GM04504 (cell line): ENCODE measurements at regions not wholly inside any gene's neighbourhood (a gene's known extent, or its start where the extent isn't known, plus 50 kb on each side); places are given as distances from the start of the nearest gene placed in this dataset.
"Not testable (repeated sequence)": the region's sequence is repeated elsewhere in the genome, so short reads cannot be mapped to it uniquely, and the experiment has no call there.

Source experiments
- DNase-seq: peaks from one replicate; pipeline ENCODE4 v3.0.0-alpha.2; 2012; ENCODE audit warnings: low read depth

- no peak for DNase-seq
Measured at GRCh38 chr1:10867914-10868598, 71.6 kb upstream of the CASZ1 start.

DNA sequence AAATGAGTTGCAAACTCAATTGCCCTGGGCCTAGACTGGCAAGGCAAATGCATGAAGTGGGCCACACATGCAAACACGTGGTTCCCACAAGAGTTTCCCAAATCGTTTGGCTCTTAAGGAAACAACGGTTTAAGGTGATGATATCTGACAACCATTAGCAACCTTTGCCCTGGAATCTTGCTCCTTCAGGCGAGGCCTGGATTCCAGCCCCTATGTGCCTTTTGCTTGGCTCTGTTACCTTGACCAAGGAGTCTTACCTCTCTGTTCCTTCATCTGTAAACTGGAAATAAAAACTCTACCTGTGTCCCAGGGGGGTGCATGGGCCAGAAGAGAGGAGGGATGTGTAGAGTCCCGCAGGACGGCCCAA lies 72.1 kb upstream of the CASZ1 start:
- no peak for DNase-seq

GRCh38 chr1:10869933-10870332 lies 73.5 kb upstream of the CASZ1 start:
- DNase-seq, result no peak

GRCh38 chr1:10870493-10871096 lies 74.1 kb upstream of the CASZ1 start:
- DNase-seq, result no peak

- no peak for DNase-seq
Measured at GRCh38 chr1:10873189-10873588, 76.7 kb upstream of the CASZ1 start.

DNA sequence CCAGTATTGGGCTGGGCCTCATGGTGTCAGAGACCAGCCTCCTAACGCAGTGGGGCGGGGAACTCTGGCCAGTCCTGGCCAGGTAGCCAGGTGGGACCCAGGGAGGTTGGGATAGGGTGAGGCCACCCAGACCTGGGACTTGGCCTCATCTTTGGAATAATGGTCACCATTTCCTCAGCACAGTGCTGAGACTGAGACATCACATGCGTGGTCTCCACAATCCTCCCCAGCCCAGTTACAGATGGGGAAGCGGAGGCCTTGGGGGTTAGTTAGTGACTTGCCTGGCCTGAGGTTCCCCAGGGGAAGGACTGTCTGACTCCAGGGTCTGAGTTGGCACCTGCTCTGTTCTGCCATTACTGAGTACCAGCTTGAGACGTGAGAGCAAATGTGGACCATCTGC lies 77.9 kb upstream of the CASZ1 start:
- no peak for DNase-seq

GRCh38 chr1:10877894-10878293 lies 81.4 kb upstream of the CASZ1 start:
- no peak for DNase-seq

DNA sequence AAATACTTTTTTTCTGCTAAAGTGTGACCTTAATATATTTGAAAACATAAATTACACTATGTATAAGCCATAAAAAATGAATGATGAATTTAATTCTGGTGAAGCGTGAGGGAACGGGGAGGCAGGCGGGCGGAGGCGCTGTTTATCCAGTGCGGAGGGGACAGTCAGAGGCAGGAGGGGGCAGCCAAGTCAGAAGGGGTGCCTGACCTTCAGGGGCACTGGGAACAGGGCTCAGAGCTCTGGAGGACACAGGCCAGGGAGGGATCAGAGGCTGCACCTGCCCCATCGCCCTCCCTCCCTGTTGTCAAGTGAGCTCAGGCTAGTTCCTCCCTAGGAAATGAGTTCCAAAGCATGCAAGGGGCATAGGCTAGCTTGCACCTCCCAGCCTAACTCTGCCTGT lies 82.0 kb upstream of the CASZ1 start:
- no peak for DNase-seq

- no peak for DNase-seq
Measured at GRCh38 chr1:10880063-10880462, 83.6 kb upstream of the CASZ1 start.

DNA sequence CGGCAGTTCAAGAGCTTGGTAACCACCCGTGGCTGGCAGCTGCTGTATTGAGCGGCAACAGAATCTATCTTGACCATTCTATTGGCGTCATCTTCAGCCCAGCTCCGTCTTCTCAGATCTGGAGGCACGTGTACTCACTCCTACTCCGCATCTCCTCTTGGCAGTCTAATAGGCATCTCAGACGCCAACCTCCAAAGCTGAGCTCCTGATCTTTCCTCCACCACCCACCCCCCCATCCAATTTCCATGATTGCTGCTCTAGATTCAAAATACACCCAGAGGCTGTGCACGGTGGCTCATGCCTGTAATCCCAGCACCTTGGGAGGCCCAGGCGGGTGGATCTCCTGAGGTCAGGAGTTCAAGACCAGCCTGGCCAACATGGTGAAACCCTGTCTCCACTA lies 84.6 kb upstream of the CASZ1 start:
- no peak for DNase-seq

DNA sequence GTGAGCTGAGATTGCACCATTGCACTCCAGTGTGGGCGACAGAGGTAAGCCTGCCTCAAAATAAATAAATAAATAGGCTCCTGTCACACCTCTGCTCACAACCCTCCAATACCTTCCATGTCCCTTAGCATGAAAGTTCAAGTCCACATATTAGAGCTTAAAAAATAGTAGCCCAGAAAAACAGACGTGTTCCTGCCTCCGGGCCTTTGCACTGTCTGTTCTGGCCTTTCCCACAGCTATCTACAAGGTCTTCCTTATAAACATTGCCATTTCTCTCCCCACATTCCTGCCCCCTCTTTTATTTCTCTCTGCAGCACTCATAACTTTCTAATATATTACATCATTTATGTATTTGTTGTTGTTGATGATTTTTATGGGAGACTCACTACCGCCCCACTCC lies 85.6 kb upstream of the CASZ1 start:
- no peak for DNase-seq

GRCh38 chr1:10887032-10887431 lies 90.6 kb upstream of the CASZ1 start:
- not testable (repeated sequence) for DNase-seq

- DNase-seq, result no peak
Measured at GRCh38 chr1:10888291-10888690, 91.8 kb upstream of the CASZ1 start.

DNA sequence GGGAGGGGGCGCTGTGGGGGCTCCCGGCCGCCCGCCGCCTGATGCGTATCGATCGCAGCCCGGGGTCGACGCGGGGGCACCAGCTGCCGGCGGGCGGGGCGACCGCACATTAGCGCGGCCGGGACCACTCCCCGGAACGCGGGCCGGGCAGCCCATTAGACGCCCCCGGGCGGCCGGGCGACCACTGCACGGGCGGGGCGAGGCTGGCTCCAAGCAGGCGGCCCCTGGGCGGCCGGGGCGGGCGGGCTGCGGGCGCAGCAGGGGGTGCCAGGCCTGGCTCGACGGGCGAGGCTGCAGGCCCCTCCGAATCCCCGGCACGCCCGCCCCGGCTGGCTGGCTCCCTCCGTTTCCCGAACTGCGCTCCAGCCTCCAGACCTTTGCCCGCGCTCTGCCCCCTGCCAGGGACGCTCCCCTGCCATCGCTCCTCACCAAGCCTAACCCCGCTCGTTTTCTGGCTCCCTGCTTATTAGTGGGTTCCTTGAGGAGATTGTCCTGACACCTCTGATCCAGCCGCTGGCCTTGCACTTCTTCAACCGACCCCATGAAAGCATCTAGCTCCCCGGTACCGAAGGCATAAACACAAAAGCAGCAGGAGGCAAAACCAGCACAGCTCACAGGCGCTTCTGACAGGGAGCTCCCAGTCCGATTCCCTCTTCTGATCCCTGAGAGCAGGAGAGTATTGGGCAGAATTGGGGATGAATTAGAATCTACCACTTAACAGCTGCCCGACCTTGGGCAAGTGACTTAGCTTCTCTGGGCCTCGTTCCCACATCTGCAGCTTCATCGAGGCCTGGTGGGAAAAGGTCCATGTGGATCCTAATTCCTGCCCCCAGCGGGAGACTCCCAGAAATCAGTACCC lies 92.6 kb upstream of the CASZ1 start:
- DNase-seq, result no peak

- no peak for DNase-seq
Measured at GRCh38 chr1:10889650-10890353, 93.4 kb upstream of the CASZ1 start.

DNA sequence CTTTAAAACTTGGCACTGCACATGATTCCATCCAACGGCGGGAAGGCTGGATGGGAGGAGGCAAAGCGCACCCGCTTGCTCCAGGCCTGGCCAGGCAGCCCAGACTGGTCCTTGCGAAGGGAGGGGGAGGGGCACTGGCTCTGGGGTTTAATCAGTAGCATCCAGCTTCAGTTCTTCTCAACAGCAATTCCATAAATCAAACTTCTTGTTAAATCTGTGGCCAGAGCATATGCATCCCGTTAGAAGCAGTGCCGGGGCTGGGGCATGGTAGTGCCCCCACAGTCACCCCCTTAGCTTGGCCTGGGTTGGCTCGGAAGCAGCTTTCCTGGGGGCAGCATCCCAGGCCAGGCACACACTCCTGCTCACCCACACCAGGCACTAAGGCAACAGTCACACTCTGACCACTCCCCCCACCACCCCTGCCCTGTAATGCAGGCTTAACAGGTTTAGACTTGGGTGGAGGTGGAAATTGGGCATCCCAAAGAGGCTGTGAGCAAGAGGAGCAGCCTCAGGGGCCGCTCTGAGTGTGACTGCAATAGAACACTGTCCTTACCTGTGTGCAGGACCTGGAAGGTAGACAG lies 94.1 kb upstream of the CASZ1 start:
- no peak for DNase-seq

- no peak for DNase-seq
Measured at GRCh38 chr1:10891091-10891490, 94.6 kb upstream of the CASZ1 start.

DNA sequence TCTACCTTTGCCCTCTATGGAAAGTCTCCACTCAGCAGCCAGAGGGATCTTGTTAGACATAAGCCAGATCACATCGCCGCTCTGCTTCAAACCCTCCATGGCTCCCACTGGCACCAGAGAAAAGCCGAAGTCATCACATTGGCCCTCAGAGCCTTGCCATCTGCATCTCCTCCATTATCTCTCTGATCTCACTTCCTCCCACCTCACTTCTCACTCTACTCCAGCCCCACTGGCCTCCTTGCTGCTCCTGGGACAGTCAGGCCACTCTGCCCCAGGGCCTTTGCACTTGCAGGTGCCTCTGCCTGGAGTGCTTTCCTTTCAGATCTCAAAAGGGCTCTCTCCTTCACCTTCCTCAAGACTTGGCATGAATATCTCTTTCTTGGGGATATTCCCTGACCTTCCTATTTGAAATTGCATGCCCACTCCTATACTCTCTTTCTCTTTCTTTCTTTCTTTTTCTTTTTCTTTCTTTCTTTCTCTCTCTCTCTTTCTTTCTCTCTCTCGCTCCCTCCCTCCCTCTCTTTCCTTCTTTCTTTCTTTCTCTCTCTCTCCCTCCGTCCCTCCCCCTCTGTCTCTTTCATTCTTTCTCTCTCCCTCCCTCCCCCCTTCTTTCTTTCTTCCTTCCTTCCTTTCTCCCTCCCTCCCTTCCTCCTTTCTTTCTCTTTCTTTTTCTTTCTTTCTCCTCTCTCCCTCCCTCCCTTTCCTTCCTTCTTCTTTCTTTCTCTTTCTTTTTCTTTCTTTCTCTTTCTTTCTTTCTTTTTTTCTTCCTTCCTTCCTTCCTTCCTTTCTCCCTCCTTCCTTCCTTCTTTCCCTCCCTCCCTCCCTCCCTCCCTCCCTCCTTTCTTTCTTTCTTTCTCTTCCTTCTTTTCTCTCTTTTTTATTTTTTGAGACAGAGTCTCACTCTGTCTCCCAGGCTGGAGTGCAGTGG lies 96.0 kb upstream of the CASZ1 start:
- no peak for DNase-seq

- no peak for DNase-seq
Measured at GRCh38 chr1:10895621-10896020, 99.2 kb upstream of the CASZ1 start.

- DNase-seq, result no peak
Measured at GRCh38 chr1:10896673-10897072, 100.2 kb upstream of the CASZ1 start.

- no peak for DNase-seq
Measured at GRCh38 chr1:10897321-10897980, 101.0 kb upstream of the CASZ1 start.
